Gastroesophageal sphincter (tissue), 3 donors: ENCODE measurements at regions not wholly inside any gene's neighbourhood (a gene's known extent, or its start where the extent isn't known, plus 50 kb on each side); places are given as distances from the start of the nearest gene placed in this dataset.

Experiments used
- EP300 ChIP-seq: sonication (generic); formaldehyde crosslinking; IDR thresholded peaks from one replicate; pipeline ENCODE4 v1.6.1; 2017; ENCODE audit warnings: antibody characterized with exemption, mild to moderate bottlenecking
- POLR2A ChIP-seq, 2 donors: fragments of 450-650 bp; IDR thresholded peaks; one replicate each; pipeline ENCODE4 v1.6.1; 2017; ENCODE audit warnings: antibody characterized with exemption in 2 of 2, mild to moderate bottlenecking in 2 of 2, moderate library complexity in 1 of 2
- POLR2AphosphoS5 ChIP-seq: sonication (generic); formaldehyde crosslinking; IDR thresholded peaks from one replicate; pipeline ENCODE4 v1.6.1; 2017; ENCODE audit warnings: antibody characterized with exemption
- TF ChIP-seq, protein P1 (sequence below), 4 experiments: fragments of 200-600 bp in 2 of 4; fragments of 450-650 bp in 2 of 4; sonication (generic) in 1 of 4; IDR thresholded peaks; one replicate each; pipeline ENCODE4 v1.5.1; 2017 to 2019; ENCODE audit warnings: antibody characterized with exemption in 4 of 4, mild to moderate bottlenecking in 2 of 4, moderate library complexity in 2 of 4

DNA sequence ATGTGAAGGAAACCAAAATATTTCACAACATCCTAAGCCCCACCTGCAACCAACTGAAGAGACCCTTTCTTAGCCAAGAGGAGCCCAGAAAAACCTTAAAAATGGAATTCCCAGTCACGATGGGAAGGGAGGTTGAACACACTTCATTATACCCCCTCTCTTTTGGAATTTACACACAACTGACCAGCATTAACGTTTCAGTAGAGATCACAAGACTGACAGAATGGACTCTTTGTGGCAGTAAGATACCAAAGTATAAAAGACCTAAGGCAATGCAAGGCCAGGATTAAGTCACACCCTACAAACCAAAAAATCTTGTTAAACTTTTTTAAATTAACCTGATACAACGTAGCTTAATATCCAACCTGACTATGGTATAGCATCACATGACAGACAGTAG lies 190.9 kb downstream of the OTOR start:
- no peak for TF ChIP-seq POLR2A (IDR thresholded peaks at IDR 0.05)
- TF ChIP-seq, protein P1, sequence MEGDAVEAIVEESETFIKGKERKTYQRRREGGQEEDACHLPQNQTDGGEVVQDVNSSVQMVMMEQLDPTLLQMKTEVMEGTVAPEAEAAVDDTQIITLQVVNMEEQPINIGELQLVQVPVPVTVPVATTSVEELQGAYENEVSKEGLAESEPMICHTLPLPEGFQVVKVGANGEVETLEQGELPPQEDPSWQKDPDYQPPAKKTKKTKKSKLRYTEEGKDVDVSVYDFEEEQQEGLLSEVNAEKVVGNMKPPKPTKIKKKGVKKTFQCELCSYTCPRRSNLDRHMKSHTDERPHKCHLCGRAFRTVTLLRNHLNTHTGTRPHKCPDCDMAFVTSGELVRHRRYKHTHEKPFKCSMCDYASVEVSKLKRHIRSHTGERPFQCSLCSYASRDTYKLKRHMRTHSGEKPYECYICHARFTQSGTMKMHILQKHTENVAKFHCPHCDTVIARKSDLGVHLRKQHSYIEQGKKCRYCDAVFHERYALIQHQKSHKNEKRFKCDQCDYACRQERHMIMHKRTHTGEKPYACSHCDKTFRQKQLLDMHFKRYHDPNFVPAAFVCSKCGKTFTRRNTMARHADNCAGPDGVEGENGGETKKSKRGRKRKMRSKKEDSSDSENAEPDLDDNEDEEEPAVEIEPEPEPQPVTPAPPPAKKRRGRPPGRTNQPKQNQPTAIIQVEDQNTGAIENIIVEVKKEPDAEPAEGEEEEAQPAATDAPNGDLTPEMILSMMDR (IDR thresholded peaks at IDR 0.05) = no peak
- TF ChIP-seq POLR2AphosphoS5 = no peak
- TF ChIP-seq EP300 = no peak
